PC-3 (cell line): ENCODE measurements at regions not wholly inside any gene's neighbourhood (a gene's known extent, or its start where the extent isn't known, plus 50 kb on each side); places are given as distances from the start of the nearest gene placed in this dataset.
A peak's percentile ranks its signal among the peaks of the same experiment; 100 is the strongest.

ENCODE experiments used
- ATAC-seq: fragments of 200-7000 bp; cut with Tn5 transposase; 2 replicates; pipeline ENCODE4 v1.9.1; 2020; ENCODE audit warnings: mild to moderate bottlenecking, moderate library complexity
- BruUV-seq: library from RNA; stranded (reverse); fragments of 400-500 nt; replicated peaks from 2 replicates; lab custom pipeline; 2021; lab: Mats Ljungman, UMichigan
- CTCF ChIA-PET: fragments of 300-600 bp; sonication (Branson Sonifier 250); formaldehyde crosslinking; loops from one replicate; lab custom pipeline; 2022; ENCODE audit warnings: antibody characterized with exemption; lab: Charles Lee
- POLR2A ChIA-PET: fragments of 300-600 bp; sonication (Branson Sonifier 250); formaldehyde crosslinking; loops from one replicate; lab custom pipeline; 2022; ENCODE audit warnings: antibody characterized with exemption; ENCODE audit not compliant: unreplicated experiment; lab: Charles Lee
- DNase-seq: peaks from one replicate; pipeline ENCODE4 v3.0.0-alpha.2; 2015
- H2AFZ ChIP-seq: fragments of 300-600 bp; sonication (generic); 2 replicates; pipeline ENCODE4 v1.6.0; 2016; ENCODE audit warnings: antibody characterized with exemption, low read length
- H3F3A ChIP-seq: fragments of 300-600 bp; sonication (generic); one replicate; pipeline ENCODE4 v1.6.0; 2017; ENCODE audit warnings: antibody characterized with exemption, low read length, control low read depth, mild to moderate bottlenecking; ENCODE audit not compliant: unreplicated experiment
- H3K27ac ChIP-seq: fragments of 300-600 bp; sonication (generic); 2 replicates; pipeline ENCODE4 v1.5.1; 2016; ENCODE audit warnings: mild to moderate bottlenecking, low read length
- H3K27me3 ChIP-seq: fragments of 300-600 bp; sonication (generic); 2 replicates; pipeline ENCODE4 v1.6.1; 2016; ENCODE audit warnings: low read length, mixed read lengths
- H3K36me3 ChIP-seq: fragments of 300-600 bp; sonication (generic); 2 replicates; pipeline ENCODE4 v1.6.1; 2016; ENCODE audit warnings: low read depth, mixed run types, low read length, mixed read lengths
- H3K4me1 ChIP-seq: fragments of 300-600 bp; sonication (generic); 2 replicates; pipeline ENCODE4 v1.5.1; 2016; ENCODE audit warnings: low read length; ENCODE audit not compliant: insufficient read depth
- H3K4me2 ChIP-seq: fragments of 300-600 bp; sonication (generic); 2 replicates; pipeline ENCODE4 v1.6.0; 2016; ENCODE audit warnings: low read length
- H3K4me3 ChIP-seq: fragments of 300-600 bp; sonication (generic); 2 replicates; pipeline ENCODE4 v1.5.1; 2016; ENCODE audit warnings: mild to moderate bottlenecking, low read length, mixed read lengths
- H3K79me2 ChIP-seq: fragments of 300-600 bp; sonication (generic); 2 replicates; pipeline ENCODE4 v1.6.1; 2017; ENCODE audit warnings: low read length, mixed read lengths
- H3K9ac ChIP-seq: fragments of 300-600 bp; sonication (generic); 2 replicates; pipeline ENCODE4 v1.6.0; 2016; ENCODE audit warnings: mild to moderate bottlenecking, low read length
- H3K9me2 ChIP-seq: fragments of 300-600 bp; sonication (generic); replicated peaks from 2 replicates; pipeline ENCODE4 v1.6.1; 2016; ENCODE audit warnings: mixed run types, low read length, mixed read lengths
- H3K9me3 ChIP-seq: fragments of 300-600 bp; sonication (generic); 2 replicates; pipeline ENCODE4 v1.6.1; 2016; ENCODE audit warnings: low read length, mixed read lengths
- H4K20me1 ChIP-seq: fragments of 300-600 bp; sonication (generic); 2 replicates; pipeline ENCODE4 v1.6.1; 2016; ENCODE audit warnings: low read length, mixed read lengths
- CTCF ChIP-seq: fragments of 300-600 bp; sonication (generic); conservative IDR thresholded peaks from 2 replicates; pipeline ENCODE4 v1.5.1; 2017; ENCODE audit warnings: antibody characterized with exemption, low read depth, mild to moderate bottlenecking, low read length
- EZH2 ChIP-seq: fragments of 300-600 bp; sonication (generic); IDR thresholded peaks from one replicate; pipeline ENCODE4 v1.6.1; 2017; ENCODE audit warnings: antibody characterized with exemption, mild to moderate bottlenecking, low read length; ENCODE audit not compliant: unreplicated experiment
- EZH2phosphoT487 ChIP-seq: fragments of 300-600 bp; sonication (generic); IDR thresholded peaks from 2 replicates; pipeline ENCODE4 v1.6.1; 2018; ENCODE audit warnings: mild to moderate bottlenecking, antibody characterized with exemption, low read length, borderline replicate concordance
- intact Hi-C: fragments of 100-400 bp; cut with micrococcal nuclease; formaldehyde crosslinking; loops from 2 replicates; pipeline ENCODE4 v1.9.0; 2023

DNA sequence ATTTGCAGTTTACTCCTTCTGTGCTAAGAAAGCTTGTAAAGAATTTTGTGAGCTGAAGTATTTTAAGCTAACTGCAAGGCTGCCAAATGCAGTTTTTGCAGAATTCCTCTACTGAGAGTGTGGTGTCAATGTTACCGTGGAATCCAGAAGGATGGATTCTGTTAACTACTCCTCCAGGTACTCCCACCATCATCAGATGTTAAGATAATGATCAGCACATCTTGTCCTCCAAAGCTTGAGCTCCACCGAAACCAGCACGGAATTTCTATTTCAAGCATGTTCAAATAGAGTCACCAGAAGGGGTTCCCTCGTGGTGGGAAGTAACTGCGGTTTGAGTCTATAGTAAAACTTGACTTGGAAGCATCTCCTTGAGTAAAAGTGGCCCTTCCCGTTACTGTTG, 64.3 kb upstream of the CDKN3 start:
- Histone ChIP-seq H3K9ac (no peak overlapping the region), H3K4me3 (no peak overlapping the region), H3K4me2 (no peak overlapping the region), H3K4me1 (peaks cover 30% of the 10 kb centered on the region), H3K9me2 (no peaks in the 10 kb centered on the region), H3K9me3 (no peaks in the 10 kb centered on the region), H3K27me3 (no peaks in the 10 kb centered on the region), H3F3A (no peaks in the 10 kb centered on the region), H3K27ac (no peak overlapping the region), H4K20me1 (no peaks in the 10 kb centered on the region), H3K79me2 (no peaks in the 10 kb centered on the region), H3K36me3 (no peaks in the 10 kb centered on the region), H2AFZ (no peak overlapping the region)
- no peak for ATAC-seq
- BruUV-seq = no TSS peak
- TF ChIP-seq CTCF = no peak
- no peak for TF ChIP-seq EZH2phosphoT487
- TF ChIP-seq EZH2 = no peak
- intact Hi-C loops = no loop called here
- POLR2A ChIA-PET = interaction anchor here (0.8 kb wide), 1 partner anchor 80 kb away, joined by 4 read pairs; no protein-coding TSS in a partner anchor
- CTCF ChIA-PET = interaction anchor here (0.7 to 1.5 kb wide), 2 partner anchors 157 to 792 kb away, joined by 3 to 10 read pairs; no protein-coding TSS in a partner anchor
- no peak for DNase-seq

- ChIA-PET POLR2A (no interaction called here), CTCF (no interaction called here)
- Histone ChIP-seq H3K9me2 (no peaks in the 10 kb centered on the region), H3K4me2 (no peak overlapping the region), H3K4me3 (no peak overlapping the region), H3F3A (no peaks in the 10 kb centered on the region), H4K20me1 (no peaks in the 10 kb centered on the region), H2AFZ (no peak overlapping the region), H3K27me3 (no peaks in the 10 kb centered on the region), H3K9me3 (no peaks in the 10 kb centered on the region), H3K9ac (no peak overlapping the region), H3K27ac (no peak overlapping the region), H3K36me3 (no peaks in the 10 kb centered on the region), H3K79me2 (no peaks in the 10 kb centered on the region), H3K4me1 (peaks cover 34% of the 10 kb centered on the region)
- BruUV-seq = no TSS peak
- DNase-seq (peak; percentile 50), ATAC-seq (no peak; the same call in 1 of the 2 replicates)
- TF ChIP-seq EZH2phosphoT487 (no peak), EZH2 (no peak), CTCF (no peak)
- intact Hi-C loops = no loop called here
Measured at GRCh38 chr14:54333511-54333910, 63.3 kb upstream of the CDKN3 start.

DNA sequence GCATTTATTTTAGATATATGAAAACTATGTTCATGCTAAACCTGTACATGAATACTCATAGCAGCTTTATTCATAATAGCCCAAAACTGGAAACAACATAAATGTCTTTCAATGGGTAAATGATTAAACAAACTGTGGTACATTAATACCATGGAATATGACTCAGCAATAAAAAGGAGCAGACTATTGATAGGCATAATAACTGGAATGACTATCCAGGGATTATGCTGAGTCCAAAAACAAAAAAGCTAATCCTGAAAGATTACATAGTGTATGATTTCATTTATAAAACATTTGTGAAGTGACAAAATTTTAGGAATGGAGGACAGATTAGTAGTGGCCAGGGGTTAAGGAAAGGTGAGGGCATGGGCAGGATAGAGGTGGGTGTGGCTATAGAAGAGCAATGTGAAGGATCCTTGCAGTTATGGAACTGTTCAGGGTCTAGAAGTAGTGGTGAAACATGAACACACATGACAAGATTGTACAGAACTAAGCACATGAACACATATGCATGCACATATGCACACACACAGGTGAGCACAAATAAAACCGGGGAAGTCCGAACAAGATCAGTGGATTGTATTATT, 61.1 kb upstream of the CDKN3 start:
- Histone ChIP-seq H3K27me3 (no peaks in the 10 kb centered on the region), H2AFZ (no peak overlapping the region), H3K9me2 (no peaks in the 10 kb centered on the region), H3K9me3 (no peaks in the 10 kb centered on the region), H3K9ac (no peak overlapping the region), H3K4me3 (no peak overlapping the region), H3K4me1 (peaks cover 27% of the 10 kb centered on the region), H3K27ac (peak overlapping the region; percentile 13), H3K36me3 (no peaks in the 10 kb centered on the region), H4K20me1 (no peaks in the 10 kb centered on the region), H3K79me2 (no peaks in the 10 kb centered on the region), H3F3A (no peaks in the 10 kb centered on the region), H3K4me2 (peak overlapping the region; percentile 9)
- no TSS peak for BruUV-seq
- ATAC-seq = peak; percentile 55
- DNase-seq = peak; percentile 87
- intact Hi-C loops = loop anchor here (5.0 kb wide), 1 partner anchor 228 kb away; no protein-coding TSS in a partner anchor
- TF ChIP-seq EZH2 (no peak), EZH2phosphoT487 (no peak), CTCF (no peak)
- ChIA-PET POLR2A (no interaction called here), CTCF (no interaction called here)
